ENCODE measurements at regions not wholly inside any gene's neighbourhood (a gene's known extent, or its start where the extent isn't known, plus 50 kb on each side); places are given as distances from the start of the nearest gene placed in this dataset.
"Not testable (repeated sequence)": the region's sequence is repeated elsewhere in the genome, so short reads cannot be mapped to it uniquely, and the experiment has no call there.

- no peak for FAIRE-seq
Observed at GRCh38 chr22:27105142-27106025, 448.0 kb downstream of the MIAT start.

- no peak for FAIRE-seq
Observed at GRCh38 chr22:27106985-27107384, 449.6 kb downstream of the MIAT start.

DNA sequence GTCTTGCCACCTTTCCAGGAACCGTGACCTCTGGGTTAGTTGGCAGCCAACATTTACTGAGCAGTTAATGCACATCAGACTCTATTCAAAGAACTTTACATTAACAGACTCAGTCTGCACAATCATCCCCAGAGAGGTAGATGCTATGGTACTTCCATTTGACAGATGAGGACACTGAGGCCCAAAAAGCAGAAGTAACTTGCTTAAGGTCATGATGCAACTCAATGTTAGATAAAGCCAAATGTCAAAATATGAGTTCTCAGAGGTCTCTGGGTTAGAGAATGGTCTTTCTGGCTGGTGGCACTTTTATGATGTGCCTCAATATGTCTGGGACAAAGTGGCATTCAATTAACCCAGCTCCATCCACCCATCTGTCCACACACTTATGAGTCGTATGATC lies 450.0 kb downstream of the MIAT start:
- no peak for FAIRE-seq

- no peak for FAIRE-seq
Observed at GRCh38 chr22:27107824-27108223, 450.4 kb downstream of the MIAT start.

DNA sequence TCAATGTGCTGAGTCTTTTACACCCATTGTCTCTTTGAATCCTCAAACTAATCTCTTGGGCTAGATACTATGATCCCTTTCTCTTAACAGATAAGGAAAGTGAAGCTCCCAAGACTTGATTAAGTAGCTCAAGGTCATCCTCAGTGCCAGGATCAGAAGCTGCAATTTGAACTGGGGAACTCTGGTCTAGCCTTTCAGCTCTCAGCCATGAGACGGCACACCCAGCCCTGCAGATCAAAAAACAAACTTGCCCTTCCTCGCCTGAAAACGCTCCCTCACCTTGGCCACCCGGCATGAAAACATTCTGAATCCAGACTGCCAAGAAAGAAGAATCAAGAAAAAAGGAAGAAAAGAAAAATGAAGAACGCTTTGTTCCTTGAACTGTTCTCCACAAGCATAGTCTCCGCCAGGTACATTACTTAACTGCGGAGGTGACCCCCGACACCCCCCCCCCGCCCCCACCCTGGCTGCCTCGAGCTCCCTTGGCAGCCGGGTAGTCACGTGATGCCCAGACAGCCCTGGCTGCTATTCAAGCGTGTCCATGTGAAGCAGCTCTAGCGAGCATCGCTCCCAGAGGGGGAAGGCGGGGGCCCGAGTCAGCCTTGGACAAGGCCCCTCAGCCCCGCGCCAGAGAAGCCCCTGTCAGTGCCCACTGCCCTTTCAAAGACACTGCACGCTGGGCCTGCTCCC lies 451.2 kb downstream of the MIAT start:
- no peak for FAIRE-seq

GRCh38 chr22:27109406-27109805 lies 452.0 kb downstream of the MIAT start:
- not testable (repeated sequence) for FAIRE-seq

DNA sequence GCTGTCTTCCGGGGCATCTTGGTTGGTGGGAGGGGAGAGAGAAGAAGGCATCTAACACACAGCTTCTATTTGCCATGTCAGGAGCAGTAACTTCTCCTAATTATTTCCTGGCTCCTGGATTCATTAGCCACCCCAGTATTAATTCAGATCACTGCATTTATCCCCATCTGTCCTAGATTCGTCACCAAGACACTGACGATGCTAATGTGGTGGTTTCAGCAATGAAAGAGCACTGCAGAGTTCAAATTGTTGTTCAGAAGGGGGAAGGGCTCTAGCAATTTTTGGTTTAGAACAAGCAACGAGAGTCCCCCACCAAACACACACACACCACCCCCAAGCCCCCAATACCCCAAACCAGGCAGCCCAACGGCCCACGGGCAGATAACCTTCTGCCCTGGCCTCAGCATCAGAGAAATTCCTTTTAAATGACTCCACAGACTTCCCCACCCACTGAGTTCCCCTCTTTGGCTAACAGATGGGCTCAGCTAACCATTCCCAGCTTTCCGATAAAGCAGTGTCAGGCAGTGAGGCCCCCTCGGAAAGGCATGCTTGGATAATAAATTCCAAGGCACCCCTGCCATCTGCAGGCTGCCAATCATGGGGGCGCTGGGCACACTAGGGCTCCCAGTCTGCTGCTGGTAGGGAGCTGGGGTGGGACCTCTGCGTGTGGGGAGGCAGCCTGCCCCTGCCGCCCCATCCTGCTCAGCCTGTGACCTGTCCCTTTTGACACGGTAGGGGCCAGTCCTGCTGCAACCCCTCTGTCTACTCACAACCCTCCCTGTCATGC lies 453.5 kb downstream of the MIAT start:
- no peak for FAIRE-seq

GRCh38 chr22:27111796-27112672 lies 454.6 kb downstream of the MIAT start:
- no peak for FAIRE-seq

DNA sequence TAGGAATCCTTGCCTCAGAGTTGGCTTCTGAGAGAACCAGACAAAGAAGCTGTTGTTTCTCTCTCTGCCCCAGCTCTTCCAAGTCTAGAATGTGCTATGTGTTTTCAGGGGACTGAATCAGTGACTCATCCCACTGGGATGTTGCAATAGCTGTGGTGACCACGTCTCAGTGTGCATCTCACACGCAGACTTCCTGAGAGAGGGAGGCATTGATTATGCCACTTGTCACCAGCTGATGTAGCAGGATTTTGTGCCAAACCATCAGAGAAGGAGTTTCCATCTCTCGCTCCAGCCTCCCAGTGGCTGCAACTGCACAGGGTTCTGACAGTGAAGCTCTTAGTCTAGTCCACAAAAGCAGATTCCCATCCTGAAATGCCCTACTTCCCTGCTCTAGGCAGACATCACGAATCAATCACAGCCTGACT lies 455.8 kb downstream of the MIAT start:
- no peak for FAIRE-seq

GRCh38 chr22:27113641-27114040 lies 456.3 kb downstream of the MIAT start:
- no peak for FAIRE-seq

- no peak for FAIRE-seq
Observed at GRCh38 chr22:27114186-27114585, 456.8 kb downstream of the MIAT start.

DNA sequence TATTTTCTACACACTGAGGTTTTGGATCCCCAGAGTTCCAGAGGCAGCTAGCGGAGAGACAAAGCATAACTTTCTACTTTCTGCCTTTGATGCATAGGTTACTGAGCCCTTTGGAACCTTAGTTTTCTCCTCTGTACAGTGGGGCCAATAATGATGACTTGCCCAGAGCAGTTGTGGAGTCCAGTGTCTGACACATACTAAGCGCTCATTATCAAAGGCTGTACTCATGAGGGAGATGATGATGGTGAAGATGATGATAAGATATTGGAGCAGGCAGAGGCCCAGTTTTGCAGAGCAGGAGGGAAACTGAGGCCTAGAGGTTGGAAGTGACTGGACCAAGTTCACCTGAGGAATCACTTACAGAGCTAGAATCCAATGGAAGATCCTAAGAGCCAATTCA lies 458.0 kb downstream of the MIAT start:
- no peak for FAIRE-seq

GRCh38 chr22:27115816-27116256 lies 458.4 kb downstream of the MIAT start:
- FAIRE-seq: no peak

- FAIRE-seq: no peak
Observed at GRCh38 chr22:27116312-27117086, 459.1 kb downstream of the MIAT start.

- no peak for FAIRE-seq
Observed at GRCh38 chr22:27120036-27120435, 462.6 kb downstream of the MIAT start.

- FAIRE-seq: no peak
Observed at GRCh38 chr22:27122574-27122973, 465.2 kb downstream of the MIAT start.

DNA sequence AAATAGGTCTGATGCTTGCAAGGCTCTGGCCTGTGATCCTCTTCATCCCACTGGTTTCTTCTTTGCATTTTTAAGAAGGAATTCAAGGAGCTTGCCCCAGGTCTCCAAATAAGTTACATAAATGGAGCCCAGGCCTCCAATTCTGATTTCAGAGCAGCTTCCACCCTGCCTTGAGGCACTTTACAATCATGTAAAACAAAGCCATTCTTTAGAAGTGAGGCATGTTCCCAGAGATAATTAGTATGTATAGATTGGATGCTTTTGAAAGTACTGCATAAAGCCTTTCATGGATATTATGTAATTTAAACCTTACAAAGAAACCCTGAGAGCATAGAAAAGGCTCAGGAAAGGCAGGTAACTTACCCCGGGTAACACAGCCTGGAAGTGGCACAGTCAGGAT lies 466.5 kb downstream of the MIAT start:
- FAIRE-seq: no peak

- FAIRE-seq: no peak
Observed at GRCh38 chr22:27124351-27124966, 467.1 kb downstream of the MIAT start.

DNA sequence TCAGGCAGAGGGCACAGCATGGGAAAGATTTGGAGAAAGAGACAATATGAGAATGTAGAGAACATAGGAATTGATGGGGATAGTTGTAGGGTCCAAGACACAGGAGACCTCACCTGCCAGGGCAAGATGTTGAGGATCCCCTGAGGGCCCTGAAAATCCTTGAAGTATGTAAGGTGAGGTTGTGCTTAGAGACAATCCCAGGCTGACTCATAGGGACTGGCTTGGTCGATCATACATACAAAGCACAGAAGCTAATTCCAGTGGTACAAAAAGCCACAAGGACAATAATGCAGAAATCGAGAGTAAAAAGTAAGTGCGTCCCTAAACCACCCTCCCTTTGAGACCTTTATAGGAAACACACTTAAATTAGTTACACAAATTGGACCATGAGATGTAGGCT lies 468.2 kb downstream of the MIAT start:
- no peak for FAIRE-seq

GRCh38 chr22:27127911-27128310 lies 470.5 kb downstream of the MIAT start:
- no peak for FAIRE-seq

DNA sequence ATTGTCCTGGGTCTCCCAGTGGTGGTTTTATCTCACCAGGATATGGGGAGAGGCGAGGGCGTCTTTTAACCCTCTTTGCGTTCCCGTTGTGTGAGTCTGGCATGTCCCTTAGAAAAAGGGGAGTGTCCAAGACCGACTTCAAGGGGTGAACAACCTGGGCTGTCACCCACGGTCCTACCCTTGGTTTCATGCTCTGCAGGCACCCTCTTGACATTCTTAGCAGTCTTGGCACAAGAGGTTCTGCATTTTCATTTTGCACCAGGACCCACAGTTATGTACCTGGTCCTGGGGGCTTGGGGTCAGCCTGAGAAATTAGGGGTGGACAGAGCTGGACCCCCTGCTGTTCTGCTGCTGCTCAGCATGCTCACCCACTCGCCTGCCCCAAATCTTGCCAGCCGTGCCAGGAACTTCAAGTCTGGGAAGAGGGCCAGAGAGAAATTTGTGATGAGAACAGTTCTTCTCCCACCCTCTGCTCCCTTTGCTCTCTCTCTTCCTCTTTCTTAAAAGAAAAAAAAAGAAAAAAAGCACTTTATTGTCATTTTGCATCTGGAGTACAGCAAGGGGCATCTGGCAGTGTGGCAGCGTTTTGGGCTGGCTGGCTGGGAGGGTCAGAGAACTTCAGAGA lies 471.2 kb downstream of the MIAT start:
- no peak for FAIRE-seq
